ENCODE measurements at regions not wholly inside any gene's neighbourhood (a gene's known extent, or its start where the extent isn't known, plus 50 kb on each side); places are given as distances from the start of the nearest gene placed in this dataset.

DNA sequence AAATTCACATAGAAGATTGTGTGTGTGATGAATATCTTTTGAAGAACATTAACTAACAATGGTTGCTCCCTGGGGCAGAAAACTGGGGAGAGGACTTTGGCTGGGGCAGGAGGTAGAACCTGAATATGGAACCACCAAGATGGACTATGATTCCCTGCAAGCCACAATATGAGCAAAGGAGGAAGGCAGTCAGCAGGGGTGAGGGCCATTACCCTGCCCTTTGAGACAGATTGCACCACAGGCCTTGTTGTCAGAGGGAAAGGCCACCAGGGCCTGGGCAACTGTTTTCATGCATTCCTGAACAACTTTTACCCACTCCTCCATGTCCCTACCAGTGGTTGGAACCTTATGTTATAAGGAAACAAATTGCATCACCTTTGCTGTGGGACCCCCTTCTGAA lies 670.1 kb upstream of the POM121L12 start (continued):
- no peak for TF ChIP-seq ZNF660 (tag by site-specific recombination; IDR thresholded peaks at IDR 0.05)
- no peak for TF ChIP-seq ZNF629 (tag by site-specific recombination; IDR thresholded peaks at IDR 0.05)
- TF ChIP-seq, protein P1, sequence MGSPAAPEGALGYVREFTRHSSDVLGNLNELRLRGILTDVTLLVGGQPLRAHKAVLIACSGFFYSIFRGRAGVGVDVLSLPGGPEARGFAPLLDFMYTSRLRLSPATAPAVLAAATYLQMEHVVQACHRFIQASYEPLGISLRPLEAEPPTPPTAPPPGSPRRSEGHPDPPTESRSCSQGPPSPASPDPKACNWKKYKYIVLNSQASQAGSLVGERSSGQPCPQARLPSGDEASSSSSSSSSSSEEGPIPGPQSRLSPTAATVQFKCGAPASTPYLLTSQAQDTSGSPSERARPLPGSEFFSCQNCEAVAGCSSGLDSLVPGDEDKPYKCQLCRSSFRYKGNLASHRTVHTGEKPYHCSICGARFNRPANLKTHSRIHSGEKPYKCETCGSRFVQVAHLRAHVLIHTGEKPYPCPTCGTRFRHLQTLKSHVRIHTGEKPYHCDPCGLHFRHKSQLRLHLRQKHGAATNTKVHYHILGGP (tag by site-specific recombination; IDR thresholded peaks at IDR 0.05), result no peak
- TF ChIP-seq ZFP3 (tag by site-specific recombination; IDR thresholded peaks at IDR 0.05; ENCODE audit: low read depth), result no peak

GRCh38 chr7:52362521-52362920 lies 672.9 kb upstream of the POM121L12 start:
- Histone ChIP-seq H3K9me3 (ENCODE audit: control insufficient read depth, insufficient read depth, low read depth, low read length) (no peaks in the 10 kb centered on the region), H3K4me1 (ENCODE audit: control insufficient read depth, insufficient read depth, low read length) (no peaks in the 10 kb centered on the region), H3K27ac (ENCODE audit: extremely low read depth, low read depth, low read length) (no peak overlapping the region), H3K36me3 (ENCODE audit: control insufficient read depth in 2 of 2, insufficient read depth in 1 of 2, low read length in 2 of 2) (no peaks in the 10 kb centered on the region), H3K4me3 (ENCODE audit: low read depth, low read length) (no peak overlapping the region)
- ChIA-PET POLR2A (no interaction called here), CTCF (no interaction called here)
- TF ChIP-seq SALL2 (tag by site-specific recombination; IDR thresholded peaks at IDR 0.05; ENCODE audit: borderline replicate concordance), result no peak
- TF ChIP-seq, protein P2, sequence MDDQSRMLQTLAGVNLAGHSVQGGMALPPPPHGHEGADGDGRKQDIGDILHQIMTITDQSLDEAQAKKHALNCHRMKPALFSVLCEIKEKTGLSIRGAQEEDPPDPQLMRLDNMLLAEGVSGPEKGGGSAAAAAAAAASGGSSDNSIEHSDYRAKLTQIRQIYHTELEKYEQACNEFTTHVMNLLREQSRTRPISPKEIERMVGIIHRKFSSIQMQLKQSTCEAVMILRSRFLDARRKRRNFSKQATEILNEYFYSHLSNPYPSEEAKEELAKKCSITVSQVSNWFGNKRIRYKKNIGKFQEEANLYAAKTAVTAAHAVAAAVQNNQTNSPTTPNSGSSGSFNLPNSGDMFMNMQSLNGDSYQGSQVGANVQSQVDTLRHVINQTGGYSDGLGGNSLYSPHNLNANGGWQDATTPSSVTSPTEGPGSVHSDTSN (CRISPR knock-in tag; IDR thresholded peaks at IDR 0.05), result no peak

DNA sequence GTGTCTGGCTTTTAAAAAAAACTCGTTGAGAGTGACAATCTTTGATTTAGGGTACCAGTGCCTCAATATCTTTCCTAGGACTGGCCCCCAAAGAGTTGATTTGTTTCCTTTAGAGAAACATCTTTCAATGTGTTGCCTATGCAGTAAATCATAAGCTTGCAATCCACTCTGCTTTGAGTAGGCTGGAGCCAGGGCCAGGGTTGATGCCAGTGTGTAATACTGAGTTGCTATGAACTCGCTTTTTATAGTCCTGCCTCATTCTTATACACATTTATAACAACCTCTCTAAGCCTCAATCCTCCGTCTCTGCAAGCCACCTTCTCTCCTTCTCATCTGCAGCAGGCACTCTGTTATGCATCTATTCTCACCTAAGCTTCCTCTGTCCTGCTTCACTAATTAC lies 674.9 kb upstream of the POM121L12 start:
- ChIA-PET CTCF (no interaction called here), POLR2A (no interaction called here)
- Histone ChIP-seq H3K36me3 (ENCODE audit: control insufficient read depth in 2 of 2, insufficient read depth in 1 of 2, low read length in 2 of 2) (no peaks in the 10 kb centered on the region), H3K4me1 (ENCODE audit: control insufficient read depth, insufficient read depth, low read length) (no peaks in the 10 kb centered on the region), H3K9me3 (ENCODE audit: control insufficient read depth, insufficient read depth, low read depth, low read length) (no peaks in the 10 kb centered on the region), H3K27ac (ENCODE audit: extremely low read depth, low read depth, low read length) (no peak overlapping the region), H3K4me3 (ENCODE audit: low read depth, low read length) (no peak overlapping the region)
- no peak for TF ChIP-seq ZNF747 (tag by site-specific recombination; IDR thresholded peaks at IDR 0.05)
- TF ChIP-seq, protein P3, sequence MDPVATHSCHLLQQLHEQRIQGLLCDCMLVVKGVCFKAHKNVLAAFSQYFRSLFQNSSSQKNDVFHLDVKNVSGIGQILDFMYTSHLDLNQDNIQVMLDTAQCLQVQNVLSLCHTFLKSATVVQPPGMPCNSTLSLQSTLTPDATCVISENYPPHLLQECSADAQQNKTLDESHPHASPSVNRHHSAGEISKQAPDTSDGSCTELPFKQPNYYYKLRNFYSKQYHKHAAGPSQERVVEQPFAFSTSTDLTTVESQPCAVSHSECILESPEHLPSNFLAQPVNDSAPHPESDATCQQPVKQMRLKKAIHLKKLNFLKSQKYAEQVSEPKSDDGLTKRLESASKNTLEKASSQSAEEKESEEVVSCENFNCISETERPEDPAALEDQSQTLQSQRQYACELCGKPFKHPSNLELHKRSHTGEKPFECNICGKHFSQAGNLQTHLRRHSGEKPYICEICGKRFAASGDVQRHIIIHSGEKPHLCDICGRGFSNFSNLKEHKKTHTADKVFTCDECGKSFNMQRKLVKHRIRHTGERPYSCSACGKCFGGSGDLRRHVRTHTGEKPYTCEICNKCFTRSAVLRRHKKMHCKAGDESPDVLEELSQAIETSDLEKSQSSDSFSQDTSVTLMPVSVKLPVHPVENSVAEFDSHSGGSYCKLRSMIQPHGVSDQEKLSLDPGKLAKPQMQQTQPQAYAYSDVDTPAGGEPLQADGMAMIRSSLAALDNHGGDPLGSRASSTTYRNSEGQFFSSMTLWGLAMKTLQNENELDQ (tag by site-specific recombination; IDR thresholded peaks at IDR 0.05; ENCODE audit: low read depth), result no peak
- TF ChIP-seq, protein P4, sequence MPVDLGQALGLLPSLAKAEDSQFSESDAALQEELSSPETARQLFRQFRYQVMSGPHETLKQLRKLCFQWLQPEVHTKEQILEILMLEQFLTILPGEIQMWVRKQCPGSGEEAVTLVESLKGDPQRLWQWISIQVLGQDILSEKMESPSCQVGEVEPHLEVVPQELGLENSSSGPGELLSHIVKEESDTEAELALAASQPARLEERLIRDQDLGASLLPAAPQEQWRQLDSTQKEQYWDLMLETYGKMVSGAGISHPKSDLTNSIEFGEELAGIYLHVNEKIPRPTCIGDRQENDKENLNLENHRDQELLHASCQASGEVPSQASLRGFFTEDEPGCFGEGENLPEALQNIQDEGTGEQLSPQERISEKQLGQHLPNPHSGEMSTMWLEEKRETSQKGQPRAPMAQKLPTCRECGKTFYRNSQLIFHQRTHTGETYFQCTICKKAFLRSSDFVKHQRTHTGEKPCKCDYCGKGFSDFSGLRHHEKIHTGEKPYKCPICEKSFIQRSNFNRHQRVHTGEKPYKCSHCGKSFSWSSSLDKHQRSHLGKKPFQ (tag by site-specific recombination; IDR thresholded peaks at IDR 0.05), result no peak
- no peak for TF ChIP-seq SP2 (tag by site-specific recombination; IDR thresholded peaks at IDR 0.05)
- TF ChIP-seq ZNF704 (tag by site-specific recombination; IDR thresholded peaks at IDR 0.05), result no peak
- no peak for TF ChIP-seq GLI4 (tag by site-specific recombination; IDR thresholded peaks at IDR 0.05)
- TF ChIP-seq ZNF394 (tag by site-specific recombination; IDR thresholded peaks at IDR 0.05; ENCODE audit: borderline replicate concordance), result no peak
- TF ChIP-seq ZNF274 (IDR thresholded peaks at IDR 0.05; ENCODE audit: low read length), result no peak
- TF ChIP-seq ZNF274 (tag by site-specific recombination; IDR thresholded peaks at IDR 0.05; ENCODE audit: borderline replicate concordance), result no peak

Data from HEK293 (cell line).